ENCODE measurements at regions not wholly inside any gene's neighbourhood (a gene's known extent, or its start where the extent isn't known, plus 50 kb on each side); places are given as distances from the start of the nearest gene placed in this dataset.

DNA sequence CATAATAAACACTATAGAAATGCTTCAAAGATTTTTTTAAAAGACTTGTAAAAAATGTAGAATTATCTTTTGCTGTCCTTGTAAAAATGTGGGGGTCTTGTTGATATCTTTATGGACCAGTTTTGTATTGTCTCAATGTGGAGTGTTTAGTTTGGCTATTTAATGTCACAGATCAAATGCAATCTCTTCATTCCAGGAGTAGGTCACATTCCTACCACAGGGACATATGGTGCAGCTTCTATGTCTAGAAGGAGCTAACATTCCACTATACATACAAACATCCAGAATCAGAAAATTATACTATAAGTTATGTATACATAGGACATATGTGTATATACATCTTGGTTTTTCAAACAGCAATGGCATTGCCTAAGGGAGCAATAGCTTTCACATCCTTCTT lies 345.7 kb downstream of the BMP4 start:
- H3K36me3 ChIP-seq (ENCODE audit: control insufficient read depth, insufficient read depth, low read length) = no peaks in the 10 kb centered on the region
- no peak for DNase-seq
- no peaks in the 10 kb centered on the region for H3K9me3 ChIP-seq (ENCODE audit: control insufficient read depth, low read length)
- H3K4me1 ChIP-seq (ENCODE audit: control insufficient read depth, insufficient read depth, low read length, poor library complexity, severe bottlenecking) = no peaks in the 10 kb centered on the region
- no peak overlapping the region for H3K4me3 ChIP-seq (ENCODE audit: insufficient read depth, low read depth, low read length, poor library complexity, severe bottlenecking)
- H3K27ac ChIP-seq (ENCODE audit: insufficient read depth, low read length, poor library complexity, severe bottlenecking) = no peak overlapping the region
- H3K27me3 ChIP-seq (replicated peaks; ENCODE audit: control insufficient read depth, insufficient read depth, low read length, poor library complexity, severe bottlenecking) = no peaks in the 10 kb centered on the region

DNA sequence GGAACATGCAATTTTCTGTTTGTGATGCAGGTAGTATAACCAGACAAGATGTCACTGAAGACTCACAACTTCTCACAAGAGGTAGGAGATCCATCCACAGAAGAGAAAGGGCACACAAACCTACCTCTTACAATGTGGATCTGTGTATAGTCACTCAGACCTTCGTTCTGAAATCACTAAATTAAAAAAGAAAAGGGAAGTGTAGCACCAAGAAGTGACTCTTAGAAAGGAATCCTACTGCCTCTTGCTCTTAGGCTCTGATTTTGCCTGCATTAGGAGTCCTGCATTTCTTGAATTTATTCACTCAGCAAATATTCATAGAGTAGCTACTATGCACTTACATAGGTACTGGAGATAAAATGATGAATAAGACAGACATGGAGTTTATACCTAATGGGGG lies 347.6 kb downstream of the BMP4 start:
- Histone ChIP-seq H3K4me1 (ENCODE audit: control insufficient read depth, insufficient read depth, low read length, poor library complexity, severe bottlenecking) (no peaks in the 10 kb centered on the region), H3K36me3 (ENCODE audit: control insufficient read depth, insufficient read depth, low read length) (no peaks in the 10 kb centered on the region), H3K9me3 (ENCODE audit: control insufficient read depth, low read length) (no peaks in the 10 kb centered on the region), H3K4me3 (ENCODE audit: insufficient read depth, low read depth, low read length, poor library complexity, severe bottlenecking) (no peak overlapping the region), H3K27me3 (replicated peaks; ENCODE audit: control insufficient read depth, insufficient read depth, low read length, poor library complexity, severe bottlenecking) (no peaks in the 10 kb centered on the region), H3K27ac (ENCODE audit: insufficient read depth, low read length, poor library complexity, severe bottlenecking) (no peak overlapping the region)
- DNase-seq = no peak

DNA sequence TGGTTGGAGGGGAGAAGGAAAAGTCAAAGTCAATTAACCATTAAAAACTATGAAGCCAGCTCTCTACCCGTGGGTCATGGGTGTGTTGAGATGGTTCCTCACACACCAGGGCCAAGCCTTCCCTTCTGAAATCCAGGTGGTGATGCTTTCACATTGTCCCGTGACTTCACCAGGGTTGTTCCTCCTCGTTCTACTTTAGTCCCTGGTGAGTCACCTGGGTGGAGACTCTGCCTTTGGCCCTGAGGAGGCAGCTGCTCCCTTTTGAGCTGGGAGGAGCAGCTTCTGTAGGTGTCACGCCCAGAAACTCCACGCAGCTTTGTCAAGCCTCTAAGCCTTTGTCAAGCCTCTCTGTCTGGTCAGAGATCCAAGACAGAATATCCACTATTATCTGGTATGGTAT lies 348.3 kb downstream of the BMP4 start:
- Histone ChIP-seq H3K9me3 (ENCODE audit: control insufficient read depth, low read length) (no peaks in the 10 kb centered on the region), H3K4me3 (ENCODE audit: insufficient read depth, low read depth, low read length, poor library complexity, severe bottlenecking) (no peak overlapping the region), H3K4me1 (ENCODE audit: control insufficient read depth, insufficient read depth, low read length, poor library complexity, severe bottlenecking) (no peaks in the 10 kb centered on the region), H3K27ac (ENCODE audit: insufficient read depth, low read length, poor library complexity, severe bottlenecking) (no peak overlapping the region), H3K36me3 (ENCODE audit: control insufficient read depth, insufficient read depth, low read length) (no peaks in the 10 kb centered on the region), H3K27me3 (replicated peaks; ENCODE audit: control insufficient read depth, insufficient read depth, low read length, poor library complexity, severe bottlenecking) (no peaks in the 10 kb centered on the region)
- DNase-seq = no peak

DNA sequence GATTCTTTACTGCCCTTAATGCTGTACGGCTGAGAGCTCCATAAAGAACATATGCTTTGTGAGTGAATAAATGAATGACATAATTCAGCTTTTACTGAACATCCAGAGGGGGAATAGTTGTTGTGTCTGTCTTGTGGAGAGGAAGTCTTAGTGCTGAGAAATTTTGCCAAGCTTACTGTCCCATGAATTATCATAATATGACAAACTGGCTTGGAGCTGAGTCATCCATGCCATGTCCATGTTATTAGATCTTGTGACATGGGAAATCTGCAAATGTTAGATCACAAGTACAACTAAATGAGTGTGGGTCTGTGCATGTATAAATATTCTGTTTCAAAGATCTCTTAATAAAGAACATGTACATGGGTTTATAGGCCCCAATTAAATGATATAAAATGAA lies 350.4 kb downstream of the BMP4 start:
- no peaks in the 10 kb centered on the region for H3K4me1 ChIP-seq (ENCODE audit: control insufficient read depth, insufficient read depth, low read length, poor library complexity, severe bottlenecking)
- H3K27ac ChIP-seq (ENCODE audit: insufficient read depth, low read length, poor library complexity, severe bottlenecking) = no peak overlapping the region
- DNase-seq = no peak
- H3K27me3 ChIP-seq (replicated peaks; ENCODE audit: control insufficient read depth, insufficient read depth, low read length, poor library complexity, severe bottlenecking) = no peaks in the 10 kb centered on the region
- no peaks in the 10 kb centered on the region for H3K9me3 ChIP-seq (ENCODE audit: control insufficient read depth, low read length)
- H3K4me3 ChIP-seq (ENCODE audit: insufficient read depth, low read depth, low read length, poor library complexity, severe bottlenecking) = no peak overlapping the region
- H3K36me3 ChIP-seq (ENCODE audit: control insufficient read depth, insufficient read depth, low read length) = no peaks in the 10 kb centered on the region

DNA sequence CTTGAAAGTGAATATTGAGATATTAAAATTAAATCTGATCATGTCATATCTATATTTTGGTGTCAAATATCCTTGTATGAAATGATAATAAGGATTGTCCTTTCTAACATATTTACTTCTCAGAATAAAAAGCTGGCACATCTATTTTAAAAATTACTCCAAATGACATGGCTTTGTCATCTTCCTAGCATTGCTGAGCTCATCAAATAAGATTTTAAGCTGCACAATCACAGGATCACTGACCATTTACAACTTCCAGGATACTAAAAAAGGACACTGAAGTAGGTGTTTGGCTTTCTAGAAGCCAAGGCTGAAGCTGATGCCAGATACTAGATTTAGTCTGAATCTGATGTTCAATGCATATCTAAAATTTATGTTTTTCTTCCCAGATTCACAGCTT lies 351.1 kb downstream of the BMP4 start:
- Histone ChIP-seq H3K9me3 (ENCODE audit: control insufficient read depth, low read length) (no peaks in the 10 kb centered on the region), H3K36me3 (ENCODE audit: control insufficient read depth, insufficient read depth, low read length) (no peaks in the 10 kb centered on the region), H3K27ac (ENCODE audit: insufficient read depth, low read length, poor library complexity, severe bottlenecking) (no peak overlapping the region), H3K4me3 (ENCODE audit: insufficient read depth, low read depth, low read length, poor library complexity, severe bottlenecking) (no peak overlapping the region), H3K4me1 (ENCODE audit: control insufficient read depth, insufficient read depth, low read length, poor library complexity, severe bottlenecking) (no peaks in the 10 kb centered on the region), H3K27me3 (replicated peaks; ENCODE audit: control insufficient read depth, insufficient read depth, low read length, poor library complexity, severe bottlenecking) (no peaks in the 10 kb centered on the region)
- DNase-seq = no peak

DNA sequence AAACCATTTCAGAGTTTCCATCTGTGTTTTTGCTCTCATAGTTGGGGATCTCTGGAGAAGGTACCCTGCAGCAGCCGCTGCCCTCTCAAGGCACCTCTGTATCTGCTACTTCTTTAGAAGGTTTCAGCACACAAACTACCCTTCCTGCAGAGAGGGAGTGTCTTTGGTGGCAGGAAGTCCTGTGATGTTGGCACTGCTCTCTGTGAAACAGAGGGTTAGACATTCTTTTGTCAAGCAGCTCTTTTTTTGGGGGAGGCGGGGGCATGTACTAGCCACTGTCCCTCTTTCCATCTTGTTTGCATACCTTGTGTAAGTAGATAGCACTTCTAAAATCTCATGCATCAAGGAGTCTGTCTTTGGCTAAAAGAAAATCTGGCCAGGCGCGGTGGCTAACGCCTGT lies 352.6 kb downstream of the BMP4 start:
- Histone ChIP-seq H3K9me3 (ENCODE audit: control insufficient read depth, low read length) (no peaks in the 10 kb centered on the region), H3K4me3 (ENCODE audit: insufficient read depth, low read depth, low read length, poor library complexity, severe bottlenecking) (no peak overlapping the region), H3K4me1 (ENCODE audit: control insufficient read depth, insufficient read depth, low read length, poor library complexity, severe bottlenecking) (no peaks in the 10 kb centered on the region), H3K27ac (ENCODE audit: insufficient read depth, low read length, poor library complexity, severe bottlenecking) (no peak overlapping the region), H3K27me3 (replicated peaks; ENCODE audit: control insufficient read depth, insufficient read depth, low read length, poor library complexity, severe bottlenecking) (no peaks in the 10 kb centered on the region), H3K36me3 (ENCODE audit: control insufficient read depth, insufficient read depth, low read length) (no peaks in the 10 kb centered on the region)
- DNase-seq = no peak

DNA sequence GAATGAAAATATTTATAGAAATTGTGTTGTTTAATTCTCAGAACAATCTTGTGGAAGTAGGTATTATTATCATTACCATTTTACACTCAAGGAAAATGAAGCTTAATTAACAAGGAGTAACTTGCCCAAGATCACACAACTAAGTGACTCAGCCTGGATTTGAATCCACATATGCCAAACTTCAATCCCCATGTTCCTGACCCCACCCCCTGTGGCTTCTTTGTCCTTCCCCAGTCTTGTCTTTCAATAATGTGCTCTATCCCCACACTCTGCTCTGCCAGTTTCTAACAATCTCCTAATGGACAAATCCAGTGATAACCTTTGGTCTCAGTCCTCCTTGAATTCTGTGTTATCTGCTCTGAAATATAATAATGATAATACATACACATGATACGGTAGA lies 355.2 kb downstream of the BMP4 start:
- no peaks in the 10 kb centered on the region for H3K4me1 ChIP-seq (ENCODE audit: control insufficient read depth, insufficient read depth, low read length, poor library complexity, severe bottlenecking)
- no peak overlapping the region for H3K4me3 ChIP-seq (ENCODE audit: insufficient read depth, low read depth, low read length, poor library complexity, severe bottlenecking)
- no peaks in the 10 kb centered on the region for H3K9me3 ChIP-seq (ENCODE audit: control insufficient read depth, low read length)
- H3K27me3 ChIP-seq (replicated peaks; ENCODE audit: control insufficient read depth, insufficient read depth, low read length, poor library complexity, severe bottlenecking) = no peaks in the 10 kb centered on the region
- DNase-seq = no peak
- no peak overlapping the region for H3K27ac ChIP-seq (ENCODE audit: insufficient read depth, low read length, poor library complexity, severe bottlenecking)
- H3K36me3 ChIP-seq (ENCODE audit: control insufficient read depth, insufficient read depth, low read length) = no peaks in the 10 kb centered on the region

DNA sequence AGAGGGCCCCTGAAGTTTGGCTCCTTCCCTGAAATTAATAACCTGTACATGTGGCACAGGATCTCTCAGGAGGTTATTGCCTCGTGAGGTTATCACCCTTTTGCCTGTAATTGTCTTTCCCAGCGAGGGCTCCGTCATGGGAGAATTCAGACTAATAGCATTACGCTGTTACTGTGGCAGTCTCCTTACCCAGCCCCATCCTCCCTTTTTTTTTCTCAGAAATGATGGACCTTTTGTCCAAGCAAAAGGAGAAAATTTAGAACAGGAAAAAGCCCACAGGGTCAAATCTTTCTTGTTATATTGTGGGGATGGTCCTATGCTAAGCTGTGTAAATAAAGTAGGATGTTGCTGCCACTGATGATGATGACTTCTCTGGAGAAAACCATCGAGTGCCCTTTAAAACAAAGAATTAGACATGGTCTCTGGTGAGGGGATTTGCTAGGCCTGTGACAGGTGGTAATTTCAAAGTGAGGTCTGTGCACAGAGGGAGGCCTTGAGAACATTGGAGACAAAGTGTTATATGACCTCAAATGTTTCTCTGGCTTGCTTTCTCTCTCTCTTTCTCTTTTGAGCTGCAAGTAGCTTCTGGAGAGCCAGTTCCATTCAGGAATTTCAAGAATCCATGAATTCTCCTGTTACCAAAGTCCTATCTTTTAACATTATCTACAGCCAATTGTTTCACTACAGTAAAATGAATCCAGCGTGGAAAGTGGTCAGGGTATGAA lies 357.2 kb downstream of the BMP4 start:
- no peak for DNase-seq
- H3K4me1 ChIP-seq (ENCODE audit: control insufficient read depth, insufficient read depth, low read length, poor library complexity, severe bottlenecking) = no peaks in the 10 kb centered on the region
- no peak overlapping the region for H3K4me3 ChIP-seq (ENCODE audit: insufficient read depth, low read depth, low read length, poor library complexity, severe bottlenecking)
- H3K9me3 ChIP-seq (ENCODE audit: control insufficient read depth, low read length) = no peaks in the 10 kb centered on the region
- H3K36me3 ChIP-seq (ENCODE audit: control insufficient read depth, insufficient read depth, low read length) = no peaks in the 10 kb centered on the region
- no peak overlapping the region for H3K27ac ChIP-seq (ENCODE audit: insufficient read depth, low read length, poor library complexity, severe bottlenecking)
- H3K27me3 ChIP-seq (replicated peaks; ENCODE audit: control insufficient read depth, insufficient read depth, low read length, poor library complexity, severe bottlenecking) = no peaks in the 10 kb centered on the region

DNA sequence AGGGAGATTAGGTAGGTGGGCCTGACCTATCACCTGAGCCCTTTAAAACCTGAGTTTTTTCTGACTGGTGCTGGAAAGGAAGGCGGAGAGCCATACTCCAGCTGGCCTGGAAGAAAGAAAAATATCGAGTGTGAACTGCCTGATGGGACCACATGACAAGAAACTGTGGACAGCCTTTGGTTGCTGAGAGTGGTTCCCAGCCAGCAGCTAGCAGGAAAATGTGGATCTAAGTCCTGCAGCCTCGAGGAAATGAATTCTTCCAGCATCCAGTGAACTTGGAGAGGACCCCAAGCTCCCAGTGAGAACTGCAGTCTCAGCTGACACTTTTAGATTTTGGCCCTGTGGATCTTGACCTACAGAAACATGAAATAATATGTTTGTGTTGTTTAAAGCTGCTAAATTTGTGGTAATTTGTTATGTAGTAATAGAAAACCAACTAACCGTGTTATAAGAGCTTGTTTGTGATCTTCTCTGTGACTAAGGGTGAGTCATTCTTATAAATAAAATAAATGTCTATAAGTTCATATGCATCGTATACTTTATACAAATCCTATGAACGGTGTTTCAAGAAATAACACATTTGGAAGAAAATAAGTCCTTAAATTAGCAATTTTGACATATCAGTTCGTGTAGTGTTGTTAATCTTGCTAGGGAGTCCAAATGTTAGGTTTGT lies 359.6 kb downstream of the BMP4 start:
- Histone ChIP-seq H3K9me3 (ENCODE audit: control insufficient read depth, low read length) (no peaks in the 10 kb centered on the region), H3K4me1 (ENCODE audit: control insufficient read depth, insufficient read depth, low read length, poor library complexity, severe bottlenecking) (no peaks in the 10 kb centered on the region), H3K36me3 (ENCODE audit: control insufficient read depth, insufficient read depth, low read length) (no peaks in the 10 kb centered on the region), H3K4me3 (ENCODE audit: insufficient read depth, low read depth, low read length, poor library complexity, severe bottlenecking) (no peak overlapping the region), H3K27me3 (replicated peaks; ENCODE audit: control insufficient read depth, insufficient read depth, low read length, poor library complexity, severe bottlenecking) (no peaks in the 10 kb centered on the region), H3K27ac (ENCODE audit: insufficient read depth, low read length, poor library complexity, severe bottlenecking) (no peak overlapping the region)
- no peak for DNase-seq

DNA sequence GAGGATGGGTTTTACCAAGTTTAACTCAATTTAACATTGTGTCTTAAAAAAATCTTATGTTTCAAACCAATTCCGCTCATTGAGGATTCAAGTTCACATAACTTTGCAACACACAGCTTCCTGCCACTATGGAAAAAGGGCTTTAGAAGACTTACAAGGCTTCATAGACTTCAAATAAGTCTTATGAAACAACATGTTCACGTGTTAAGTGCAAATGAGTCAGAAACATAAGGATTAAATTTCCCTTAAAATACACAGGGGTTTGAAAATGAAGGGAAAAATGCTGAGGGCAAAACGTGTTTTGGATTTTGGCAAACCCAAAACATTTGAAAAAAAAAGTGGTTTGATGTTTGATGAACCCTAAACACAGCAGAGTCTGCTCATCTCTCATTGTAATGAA lies 364.8 kb downstream of the BMP4 start:
- Histone ChIP-seq H3K9me3 (ENCODE audit: control insufficient read depth, low read length) (no peaks in the 10 kb centered on the region), H3K36me3 (ENCODE audit: control insufficient read depth, insufficient read depth, low read length) (no peaks in the 10 kb centered on the region), H3K27ac (ENCODE audit: insufficient read depth, low read length, poor library complexity, severe bottlenecking) (no peak overlapping the region), H3K4me3 (ENCODE audit: insufficient read depth, low read depth, low read length, poor library complexity, severe bottlenecking) (no peak overlapping the region), H3K27me3 (replicated peaks; ENCODE audit: control insufficient read depth, insufficient read depth, low read length, poor library complexity, severe bottlenecking) (no peaks in the 10 kb centered on the region), H3K4me1 (ENCODE audit: control insufficient read depth, insufficient read depth, low read length, poor library complexity, severe bottlenecking) (no peaks in the 10 kb centered on the region)
- DNase-seq = no peak

Measured in effector memory CD4-positive, alpha-beta T cell (primary cell).